ENCODE measurements at regions not wholly inside any gene's neighbourhood (a gene's known extent, or its start where the extent isn't known, plus 50 kb on each side); places are given as distances from the start of the nearest gene placed in this dataset.

DNA sequence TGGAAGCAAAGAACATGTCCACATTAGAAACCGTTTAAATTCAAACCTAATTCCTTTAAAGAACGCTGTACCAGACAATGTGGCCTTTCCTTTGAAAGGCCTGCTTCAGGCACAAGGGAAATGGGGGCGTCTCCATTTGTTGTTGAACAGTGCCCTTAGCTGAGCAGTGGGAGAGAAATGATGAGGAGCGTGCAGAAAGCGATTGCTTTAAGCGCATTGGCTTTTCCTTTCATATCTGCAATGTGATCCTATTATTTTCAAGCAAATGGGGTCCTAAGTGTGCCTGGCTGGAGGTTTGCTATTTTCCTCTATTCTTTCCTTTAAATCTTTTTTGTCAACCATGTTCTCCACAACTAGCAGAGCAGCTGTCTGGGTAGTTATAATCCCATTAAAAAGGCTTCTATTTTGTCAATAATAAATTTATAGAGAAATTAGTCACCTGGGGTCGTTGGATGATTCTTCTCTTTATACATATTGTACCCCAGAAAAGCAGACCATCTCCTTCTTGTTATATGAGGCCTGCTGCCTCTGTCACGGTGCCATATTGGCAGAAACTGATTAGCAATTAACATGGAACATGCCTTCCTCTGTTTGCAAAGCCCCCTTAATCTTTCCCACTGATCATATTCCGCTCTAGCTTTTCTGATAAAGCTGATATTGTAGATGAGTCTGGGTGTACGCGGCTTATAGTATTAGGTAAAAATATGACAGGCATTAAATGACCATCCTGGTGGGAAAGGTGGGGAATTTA, 151.1 kb upstream of the JAG1 start:
- TF ChIP-seq CTCF (IDR thresholded peaks at IDR 0.05) (no peak), POLR2A (IDR thresholded peaks at IDR 0.05) (no peak)
